GM21529 (cell line): ENCODE measurements at regions not wholly inside any gene's neighbourhood (a gene's known extent, or its start where the extent isn't known, plus 50 kb on each side); places are given as distances from the start of the nearest gene placed in this dataset.
"Not testable (repeated sequence)": the region's sequence is repeated elsewhere in the genome, so short reads cannot be mapped to it uniquely, and the experiment has no call there.

Experiments used
- ATAC-seq: cut with Tn5 transposase; IDR thresholded peaks from one replicate; pipeline ENCODE4 v1.9.1; 2021; ENCODE audit not compliant: unreplicated experiment

- ATAC-seq, result no peak
Measured at GRCh38 chr6:168915855-168916254, 337.8 kb downstream of the THBS2 start.

- ATAC-seq, result no peak
Measured at GRCh38 chr6:168915242-168915641, 338.4 kb downstream of the THBS2 start.

- no peak for ATAC-seq
Measured at GRCh38 chr6:168913866-168914469, 339.7 kb downstream of the THBS2 start.

GRCh38 chr6:168913231-168913865, 340.3 kb downstream of the THBS2 start:
- not testable (repeated sequence) for ATAC-seq

- ATAC-seq, result no peak
Measured at GRCh38 chr6:168909288-168909687, 344.4 kb downstream of the THBS2 start.

- ATAC-seq, result no peak
Measured at GRCh38 chr6:168908887-168909286, 344.8 kb downstream of the THBS2 start.

GRCh38 chr6:168908166-168908565, 345.5 kb downstream of the THBS2 start:
- ATAC-seq, result no peak

- no peak for ATAC-seq
Measured at GRCh38 chr6:168906391-168906790, 347.3 kb downstream of the THBS2 start.

- ATAC-seq, result no peak
Measured at GRCh38 chr6:168905451-168906090, 348.1 kb downstream of the THBS2 start.

GRCh38 chr6:168903613-168904345, 349.9 kb downstream of the THBS2 start:
- no peak for ATAC-seq

GRCh38 chr6:168902075-168902474, 351.6 kb downstream of the THBS2 start:
- no peak for ATAC-seq

- no peak for ATAC-seq
Measured at GRCh38 chr6:168901076-168901475, 352.6 kb downstream of the THBS2 start.

- no peak for ATAC-seq
Measured at GRCh38 chr6:168896321-168896720, 357.3 kb downstream of the THBS2 start.

GRCh38 chr6:168895102-168895812, 358.4 kb downstream of the THBS2 start:
- peak; percentile 99 for ATAC-seq

GRCh38 chr6:168892031-168892430, 361.6 kb downstream of the THBS2 start:
- ATAC-seq, result no peak

- no peak for ATAC-seq
Measured at GRCh38 chr6:168890981-168891365, 362.7 kb downstream of the THBS2 start.

- no peak for ATAC-seq
Measured at GRCh38 chr6:168890306-168890980, 363.2 kb downstream of the THBS2 start.

GRCh38 chr6:168888786-168889345, 364.8 kb downstream of the THBS2 start:
- ATAC-seq, result no peak

- ATAC-seq, result no peak
Measured at GRCh38 chr6:168888102-168888501, 365.5 kb downstream of the THBS2 start.

- ATAC-seq, result no peak
Measured at GRCh38 chr6:168887621-168888020, 366.0 kb downstream of the THBS2 start.
